ENCODE measurements at regions not wholly inside any gene's neighbourhood (a gene's known extent, or its start where the extent isn't known, plus 50 kb on each side); places are given as distances from the start of the nearest gene placed in this dataset.
"Not testable (repeated sequence)": the region's sequence is repeated elsewhere in the genome, so short reads cannot be mapped to it uniquely, and the experiment has no call there.

DNA sequence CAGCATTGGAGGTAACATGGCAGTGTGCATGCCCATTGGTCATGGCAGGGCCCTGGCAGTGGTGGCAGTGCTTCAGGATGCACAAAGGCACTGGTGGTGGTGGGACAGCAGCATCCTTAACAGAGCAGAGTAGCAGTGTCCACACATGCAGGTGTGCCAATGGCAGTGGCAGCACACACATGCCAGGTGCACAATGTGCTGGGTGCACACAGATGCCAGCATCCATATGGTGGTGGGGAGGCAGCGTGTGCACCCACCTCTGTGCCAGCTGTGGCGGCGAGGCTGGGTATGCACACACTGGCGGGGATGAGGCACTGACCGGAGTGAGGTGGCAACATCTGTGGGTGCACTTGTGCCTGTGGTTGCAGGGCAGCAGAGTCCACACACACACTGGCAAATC, 150.6 kb downstream of the SI start:
- no peak for ATAC-seq

- ATAC-seq: no peak
Measured at GRCh38 chr3:164918905-164919304, 159.4 kb downstream of the SI start.

- ATAC-seq: no peak
Measured at GRCh38 chr3:164912916-164913315, 165.4 kb downstream of the SI start.

DNA sequence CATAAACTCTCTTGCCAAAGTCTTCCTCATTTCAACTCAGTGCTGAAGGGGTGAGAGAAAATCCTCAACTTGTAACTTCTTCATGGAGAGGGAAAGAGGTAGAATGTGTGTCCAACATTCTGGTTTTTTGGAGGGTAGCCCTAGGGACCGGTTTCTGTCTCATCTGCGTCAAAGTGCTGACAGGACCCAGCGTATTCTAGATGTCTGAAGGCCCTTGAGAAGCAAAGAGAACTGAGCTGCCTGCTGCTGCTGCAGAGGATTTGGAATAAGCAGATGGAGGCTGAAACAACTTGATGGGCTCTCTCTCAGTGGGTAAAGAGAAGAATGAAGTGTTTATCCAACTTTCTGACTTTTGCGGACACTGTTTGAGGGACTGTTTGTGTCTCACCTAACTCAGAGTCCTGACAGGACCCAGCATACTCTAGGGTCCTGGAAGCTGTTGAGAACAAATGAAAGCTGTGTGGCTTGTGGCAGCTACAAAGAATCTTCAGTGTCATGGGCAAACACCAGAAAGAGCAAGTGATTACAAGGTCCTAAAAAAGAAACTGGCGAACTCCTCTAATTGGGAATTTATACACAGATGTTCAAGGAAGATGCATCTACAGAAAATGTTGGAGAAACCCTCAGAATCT, 174.4 kb downstream of the SI start:
- no peak for ATAC-seq

- no peak for ATAC-seq
Measured at GRCh38 chr3:164897342-164897741, 181.0 kb downstream of the SI start.

- ATAC-seq: no peak
Measured at GRCh38 chr3:164890061-164890460, 188.2 kb downstream of the SI start.

DNA sequence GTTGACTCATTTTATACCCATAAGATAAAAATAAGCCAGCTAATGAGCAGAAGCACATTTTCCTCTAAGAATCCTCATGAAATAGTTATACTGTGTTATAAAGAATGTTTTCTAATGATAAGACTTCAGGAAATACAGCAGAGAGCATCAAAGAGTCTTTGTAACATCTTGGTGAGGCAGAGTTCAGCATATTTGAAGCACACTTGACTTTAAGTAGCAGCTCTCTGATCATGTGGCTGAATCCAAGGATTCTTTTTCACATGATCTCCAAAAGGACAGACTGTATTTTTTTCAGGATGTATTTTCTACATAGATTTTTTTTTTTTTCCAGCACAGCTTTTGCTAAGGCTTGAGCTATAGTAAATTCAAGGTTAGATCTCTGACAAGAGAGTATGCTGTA, 195.1 kb downstream of the SI start:
- no peak for ATAC-seq

DNA sequence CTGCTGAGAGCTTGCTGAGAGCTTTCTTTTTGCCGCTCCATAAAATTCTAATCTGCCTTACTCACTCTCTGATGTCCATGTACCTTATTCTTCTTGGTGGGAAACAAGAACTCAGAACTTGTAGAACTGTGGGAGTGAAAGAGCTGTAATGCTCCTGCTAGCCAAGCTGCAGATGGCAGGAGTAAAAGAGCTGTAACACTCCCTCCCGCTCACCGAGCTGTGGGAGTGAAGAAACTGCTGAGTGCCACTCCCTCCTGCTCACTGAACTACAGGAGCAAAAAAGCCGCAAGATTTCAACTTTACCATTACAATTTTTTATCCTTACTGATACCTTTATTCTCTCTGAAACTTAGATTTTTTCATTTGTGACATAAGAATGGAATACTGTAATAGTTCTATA, 199.1 kb downstream of the SI start:
- ATAC-seq: no peak

- no peak for ATAC-seq
Measured at GRCh38 chr3:164864454-164864853, 213.8 kb downstream of the SI start.

DNA sequence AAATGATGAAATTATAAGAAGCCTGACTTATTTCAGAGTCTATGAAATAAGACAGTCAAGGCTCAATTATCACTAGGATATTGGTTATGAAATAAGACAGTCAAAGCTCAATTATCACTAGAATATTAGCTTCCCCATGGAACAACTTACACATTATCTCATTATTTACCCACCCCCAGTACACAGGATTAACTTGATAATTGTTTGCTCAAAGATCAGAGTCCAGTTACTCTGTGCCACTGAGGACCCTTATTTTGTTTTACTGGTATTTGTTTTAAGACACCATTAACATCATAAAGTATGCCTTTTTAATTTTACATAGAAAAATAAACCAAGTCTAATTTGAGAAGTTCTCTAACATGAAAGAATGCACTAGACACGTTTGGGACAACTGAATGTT, 225.4 kb downstream of the SI start:
- no peak for ATAC-seq

- ATAC-seq: no peak
Measured at GRCh38 chr3:164851905-164852304, 226.4 kb downstream of the SI start.

GRCh38 chr3:164851204-164851603, 227.1 kb downstream of the SI start:
- ATAC-seq: no peak

GRCh38 chr3:164848923-164849322, 229.4 kb downstream of the SI start:
- ATAC-seq: no peak

DNA sequence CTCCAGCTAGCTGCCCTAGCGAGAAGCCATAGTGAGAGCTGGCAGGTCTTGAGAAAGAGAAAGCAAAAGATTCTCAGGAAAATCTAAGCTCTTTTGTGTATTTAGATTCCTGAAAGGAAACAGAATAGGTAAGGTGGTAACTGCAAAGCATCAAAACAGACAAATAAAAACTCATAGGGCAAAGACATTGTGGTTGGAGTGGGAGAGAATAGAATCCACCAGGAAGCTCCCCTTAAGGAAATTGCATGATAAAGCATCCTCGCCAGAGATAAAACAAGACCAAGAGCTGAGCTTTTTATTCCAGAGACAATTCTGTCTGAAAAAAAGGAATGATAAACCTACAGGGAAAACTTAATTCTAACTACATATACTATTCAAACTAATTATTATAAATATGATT, 232.6 kb downstream of the SI start:
- ATAC-seq: no peak

DNA sequence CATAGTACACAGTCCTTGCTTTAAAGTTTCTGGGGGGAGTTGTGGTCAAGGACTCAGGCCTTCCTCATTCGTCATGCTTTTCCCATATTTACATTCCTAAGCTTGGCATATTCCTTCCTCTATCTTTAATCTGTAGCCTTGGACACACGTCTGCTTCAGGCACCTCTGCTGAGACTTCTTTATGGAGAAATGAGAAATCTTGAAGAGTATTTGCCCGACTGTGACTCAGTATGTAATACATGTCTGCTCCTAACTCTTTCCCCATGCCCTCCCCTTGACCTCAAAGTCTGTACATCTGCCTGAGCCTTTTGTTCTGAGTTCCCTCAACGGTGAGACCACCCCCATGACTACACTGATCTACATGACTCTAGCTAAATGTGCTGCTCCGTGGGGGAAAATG, 246.1 kb downstream of the SI start:
- no peak for ATAC-seq

DNA sequence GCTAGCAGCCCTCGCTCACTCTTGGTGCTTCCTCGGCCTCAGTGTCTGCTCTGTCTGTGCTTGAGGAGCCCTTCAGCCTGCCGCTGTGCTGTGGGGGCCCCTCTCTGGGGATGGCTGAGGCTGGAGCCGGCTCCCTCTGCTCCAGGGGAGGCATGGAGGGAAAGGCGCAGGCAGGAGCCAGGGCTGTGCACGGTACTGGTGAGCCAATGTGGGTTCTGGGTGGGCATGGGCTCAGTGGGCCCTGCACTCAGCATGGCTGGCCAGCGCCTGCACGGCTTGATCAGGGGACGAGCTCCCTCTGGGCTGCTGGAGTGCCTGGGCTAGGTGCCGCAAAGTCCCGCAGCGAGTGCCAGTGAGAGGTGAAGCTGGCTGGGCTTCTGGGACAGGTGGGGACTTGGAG, 260.0 kb downstream of the SI start:
- no peak for ATAC-seq

- ATAC-seq: no peak
Measured at GRCh38 chr3:164814106-164814505, 264.2 kb downstream of the SI start.

DNA sequence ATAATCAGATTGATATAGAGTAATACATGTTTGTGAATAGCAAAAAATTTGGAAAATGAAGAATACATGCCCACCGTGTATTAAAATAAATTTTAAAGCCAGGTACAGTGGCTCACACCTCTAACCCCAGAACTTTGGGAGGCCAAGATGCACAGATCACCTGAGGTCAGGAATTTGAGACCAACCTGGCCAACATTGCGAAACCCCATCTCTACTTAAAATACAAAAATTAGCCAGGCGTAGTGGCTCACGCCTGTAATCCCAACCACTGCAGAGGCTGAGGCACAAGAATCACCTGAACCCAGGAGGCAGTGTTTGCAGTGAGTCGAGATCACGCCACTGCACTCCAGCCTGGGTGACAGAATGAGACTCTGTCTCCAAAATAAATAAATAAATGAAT, 266.3 kb downstream of the SI start:
- no peak for ATAC-seq

DNA sequence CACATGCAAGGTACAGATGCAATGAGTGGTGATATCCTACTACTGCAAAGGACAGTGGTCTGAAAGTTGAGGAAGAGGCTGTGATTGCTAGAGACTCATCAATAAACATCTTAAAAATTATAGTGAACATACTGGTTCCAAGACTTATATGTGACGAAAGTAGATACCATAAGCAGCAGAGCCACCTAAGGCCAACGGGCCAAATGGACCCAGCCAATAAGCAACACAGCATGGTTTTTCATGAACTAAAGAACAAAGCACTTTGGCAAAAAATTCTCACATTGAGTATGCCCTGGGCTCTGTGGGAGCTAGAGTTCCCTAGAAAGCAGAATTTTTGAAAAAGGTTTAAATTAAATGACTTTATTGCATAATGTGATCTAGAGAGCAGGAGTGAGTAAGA, 272.1 kb downstream of the SI start:
- no peak for ATAC-seq

DNA sequence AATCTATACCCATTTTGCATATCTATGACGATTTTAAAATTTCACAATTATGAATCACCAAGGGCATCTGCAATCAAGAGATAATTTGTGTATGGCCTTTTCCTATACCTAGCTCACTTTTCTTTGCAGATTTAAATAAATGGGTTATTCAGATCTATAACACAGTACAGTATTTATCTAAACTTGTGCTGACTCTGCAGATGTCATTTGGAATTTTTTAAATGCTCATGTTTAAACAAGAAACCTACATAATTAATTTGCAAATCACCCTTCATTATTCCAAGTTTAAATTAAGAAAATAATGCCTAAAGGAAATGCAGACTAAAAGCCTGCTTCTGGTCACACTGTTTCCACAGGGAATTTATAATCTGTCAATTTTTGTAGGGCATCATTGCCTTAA, 284.2 kb downstream of the SI start:
- no peak for ATAC-seq

DNA sequence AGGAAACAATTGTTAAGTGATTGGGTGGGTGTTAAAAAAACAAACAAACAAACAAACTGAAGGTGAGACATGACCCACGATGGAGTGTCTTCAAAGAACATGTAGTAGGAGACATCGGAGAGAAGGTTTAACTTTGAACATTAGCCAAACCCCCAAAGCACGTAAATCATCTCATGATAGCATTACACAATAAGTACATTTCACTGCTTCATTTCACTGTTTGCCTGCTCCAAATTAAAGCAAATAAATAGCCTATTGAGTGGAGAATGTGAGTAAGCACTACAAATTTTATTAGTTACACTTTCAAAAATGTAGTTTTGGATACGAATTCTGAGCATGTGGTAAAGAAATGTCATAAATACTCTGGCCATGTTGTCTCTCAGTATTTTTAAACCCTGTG, 287.0 kb downstream of the SI start:
- ATAC-seq: no peak

DNA sequence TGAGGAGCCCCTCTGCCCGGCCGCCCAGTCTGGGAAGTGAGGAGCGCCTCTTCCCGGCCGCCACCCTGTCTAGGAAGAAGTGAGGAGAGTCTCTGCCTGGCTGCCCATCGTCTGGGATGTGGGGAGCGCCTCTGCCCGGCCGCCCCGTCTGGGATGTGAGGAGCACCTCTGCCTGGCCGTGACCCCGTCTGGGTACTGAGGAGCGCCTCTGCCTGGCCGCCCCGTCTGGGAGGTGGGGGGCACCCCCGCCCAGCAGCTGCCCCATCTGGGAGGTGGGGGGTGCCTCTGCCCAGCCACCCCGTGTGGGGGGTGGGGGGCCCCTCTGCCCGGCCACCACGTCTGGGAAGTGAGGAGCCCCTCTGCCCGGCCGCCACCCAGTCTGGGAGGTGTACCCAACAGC, 293.9 kb downstream of the SI start:
- ATAC-seq: not testable (repeated sequence)

- no peak for ATAC-seq
Measured at GRCh38 chr3:164781755-164782154, 296.5 kb downstream of the SI start.

- no peak for ATAC-seq
Measured at GRCh38 chr3:164779816-164780215, 298.5 kb downstream of the SI start.

GRCh38 chr3:164752812-164753211, 325.5 kb downstream of the SI start:
- ATAC-seq: no peak

- ATAC-seq: no peak
Measured at GRCh38 chr3:164748626-164749025, 329.7 kb downstream of the SI start.
